B cell (primary cell): ENCODE measurements at regions not wholly inside any gene's neighbourhood (a gene's known extent, or its start where the extent isn't known, plus 50 kb on each side); places are given as distances from the start of the nearest gene placed in this dataset.

Experiments
- EZH2 ChIP-seq: IDR thresholded peaks from 2 replicates; pipeline ENCODE4 v1.6.1; 2012; ENCODE audit warnings: borderline replicate concordance, low read depth, mild to moderate bottlenecking, moderate library complexity, low read length; ENCODE audit not compliant: insufficient read depth, poor library complexity, severe bottlenecking
- TF ChIP-seq, protein P1 (sequence below): fragments of 200-600 bp; IDR thresholded peaks from one replicate; pipeline ENCODE4 v1.8.0; 2022; ENCODE audit warnings: antibody characterized with exemption, mild to moderate bottlenecking

DNA sequence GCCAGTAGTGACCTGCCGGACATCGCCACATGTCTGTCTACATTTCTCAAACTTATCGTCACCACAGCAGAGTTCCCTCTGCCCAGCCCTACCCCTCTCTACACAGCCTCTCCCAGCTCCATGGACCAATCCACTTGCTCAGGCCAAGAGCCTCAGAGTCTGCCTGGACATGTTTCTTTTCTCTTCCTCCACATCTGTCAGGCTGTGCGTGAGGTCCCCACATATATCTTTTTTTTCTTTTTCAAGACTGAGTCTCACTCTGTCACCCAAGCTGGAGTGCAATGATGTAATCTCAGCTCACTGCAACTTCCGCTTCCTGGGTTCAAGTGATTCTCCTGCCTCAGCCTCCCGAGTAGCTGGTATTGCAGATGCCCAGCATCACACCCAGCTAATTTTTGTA lies 62.7 kb upstream of the GGTA1 start:
- TF ChIP-seq, protein P1, sequence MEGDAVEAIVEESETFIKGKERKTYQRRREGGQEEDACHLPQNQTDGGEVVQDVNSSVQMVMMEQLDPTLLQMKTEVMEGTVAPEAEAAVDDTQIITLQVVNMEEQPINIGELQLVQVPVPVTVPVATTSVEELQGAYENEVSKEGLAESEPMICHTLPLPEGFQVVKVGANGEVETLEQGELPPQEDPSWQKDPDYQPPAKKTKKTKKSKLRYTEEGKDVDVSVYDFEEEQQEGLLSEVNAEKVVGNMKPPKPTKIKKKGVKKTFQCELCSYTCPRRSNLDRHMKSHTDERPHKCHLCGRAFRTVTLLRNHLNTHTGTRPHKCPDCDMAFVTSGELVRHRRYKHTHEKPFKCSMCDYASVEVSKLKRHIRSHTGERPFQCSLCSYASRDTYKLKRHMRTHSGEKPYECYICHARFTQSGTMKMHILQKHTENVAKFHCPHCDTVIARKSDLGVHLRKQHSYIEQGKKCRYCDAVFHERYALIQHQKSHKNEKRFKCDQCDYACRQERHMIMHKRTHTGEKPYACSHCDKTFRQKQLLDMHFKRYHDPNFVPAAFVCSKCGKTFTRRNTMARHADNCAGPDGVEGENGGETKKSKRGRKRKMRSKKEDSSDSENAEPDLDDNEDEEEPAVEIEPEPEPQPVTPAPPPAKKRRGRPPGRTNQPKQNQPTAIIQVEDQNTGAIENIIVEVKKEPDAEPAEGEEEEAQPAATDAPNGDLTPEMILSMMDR = no peak
- TF ChIP-seq EZH2 = no peak
